Smooth muscle cell (in vitro differentiated cells): ENCODE measurements at regions not wholly inside any gene's neighbourhood (a gene's known extent, or its start where the extent isn't known, plus 50 kb on each side); places are given as distances from the start of the nearest gene placed in this dataset.

Experiments
- DNase-seq: peaks from one replicate; lab custom pipeline; 2025; ENCODE audit not compliant: unreplicated experiment; lab: John Stamatoyannopoulos, UW
- H2AFZ ChIP-seq: fragments of 200-600 bp; sonication (generic); 2 replicates; pipeline ENCODE4 v1.6.0; 2016; ENCODE audit warnings: antibody characterized with exemption, low read depth, mild to moderate bottlenecking
- H3F3A ChIP-seq: fragments of 200-600 bp; sonication (generic); 2 replicates; pipeline ENCODE4 v1.6.0; 2017; ENCODE audit warnings: antibody characterized with exemption, low read depth
- H3K27ac ChIP-seq: fragments of 200-600 bp; sonication (generic); 2 replicates; pipeline ENCODE4 v1.5.1; 2016; ENCODE audit warnings: low read depth, mild to moderate bottlenecking
- H3K27me3 ChIP-seq: fragments of 200-600 bp; sonication (generic); 2 replicates; pipeline ENCODE4 v1.6.1; 2016; ENCODE audit warnings: low read depth, mild to moderate bottlenecking
- H3K36me3 ChIP-seq: fragments of 200-600 bp; sonication (generic); 2 replicates; pipeline ENCODE4 v1.5.1; 2016; ENCODE audit warnings: low read depth
- H3K4me1 ChIP-seq: fragments of 200-600 bp; sonication (generic); 2 replicates; pipeline ENCODE4 v1.5.1; 2016; ENCODE audit warnings: low read depth
- H3K4me2 ChIP-seq: fragments of 200-600 bp; sonication (generic); 2 replicates; pipeline ENCODE4 v1.6.0; 2016; ENCODE audit warnings: mild to moderate bottlenecking
- H3K4me3 ChIP-seq: fragments of 200-600 bp; sonication (generic); 2 replicates; pipeline ENCODE4 v1.5.1; 2016; ENCODE audit warnings: mild to moderate bottlenecking
- H3K79me2 ChIP-seq: fragments of 200-600 bp; sonication (generic); 2 replicates; pipeline ENCODE4 v1.6.0; 2016; ENCODE audit warnings: low read depth, mild to moderate bottlenecking
- H3K9ac ChIP-seq: fragments of 200-600 bp; sonication (generic); 2 replicates; pipeline ENCODE4 v1.6.0; 2016; ENCODE audit warnings: low read depth
- H3K9me3 ChIP-seq: fragments of 200-600 bp; sonication (generic); replicated peaks from 2 replicates; pipeline ENCODE4 v1.5.1; 2016; ENCODE audit warnings: low read depth
- H4K20me1 ChIP-seq: fragments of 200-600 bp; sonication (generic); 2 replicates; pipeline ENCODE4 v1.6.0; 2016; ENCODE audit warnings: low read depth
- CTCF ChIP-seq: fragments of 200-600 bp; sonication (generic); IDR thresholded peaks from 2 replicates; pipeline ENCODE4 v1.5.1; 2017; ENCODE audit warnings: borderline replicate concordance, mild to moderate bottlenecking, antibody characterized with exemption; ENCODE audit not compliant: insufficient read depth, poor library complexity, severe bottlenecking
- WGBS: methylation state at CpG from one replicate; pipeline ENCODE4 v1.1.7; 2016; ENCODE audit warnings: low lambda C conversion rate; 5-methylcytosine and 5-hydroxymethylcytosine counted together

- no peak overlapping the region for H3K27ac ChIP-seq
- H3K4me2 ChIP-seq: no peak overlapping the region
- H2AFZ ChIP-seq: no peak overlapping the region
- H3K9me3 ChIP-seq: no peaks in the 10 kb centered on the region
- H3K27me3 ChIP-seq: no peaks in the 10 kb centered on the region
- WGBS: 23% methylated on average over 6 of the region's 6 CpGs
- no peak for DNase-seq
- no peak overlapping the region for H3K4me3 ChIP-seq
- no peak for TF ChIP-seq CTCF
- no peaks in the 10 kb centered on the region for H4K20me1 ChIP-seq
- H3K4me1 ChIP-seq: peaks cover 8% of the 10 kb centered on the region
- no peaks in the 10 kb centered on the region for H3K79me2 ChIP-seq
- H3K9ac ChIP-seq: no peak overlapping the region
- no peaks in the 10 kb centered on the region for H3F3A ChIP-seq
- H3K36me3 ChIP-seq: no peaks in the 10 kb centered on the region
Measured at GRCh38 chr16:6926341-6926740, 406.3 kb upstream of the RBFOX1 start.

DNA sequence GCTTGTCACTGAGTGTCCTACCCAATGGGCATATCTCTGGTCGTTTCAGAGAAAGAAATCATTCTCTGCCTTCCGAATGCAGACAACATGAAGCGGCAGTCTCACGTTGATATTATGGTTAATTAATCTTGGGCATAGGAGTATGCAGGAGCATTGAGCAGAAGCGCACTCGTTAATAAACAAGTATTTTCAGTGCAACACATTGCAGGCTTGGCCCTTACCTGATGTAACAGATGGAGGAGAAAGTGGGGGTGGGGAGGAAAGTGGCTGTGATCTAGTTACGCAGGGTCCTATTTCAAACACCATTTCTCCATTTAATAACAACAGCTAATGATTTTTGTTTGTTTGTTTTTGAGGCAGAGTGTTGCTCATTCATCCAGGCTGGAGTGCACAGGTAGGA is 414.0 kb upstream of the RBFOX1 start:
- H4K20me1 ChIP-seq: no peaks in the 10 kb centered on the region
- no peak overlapping the region for H2AFZ ChIP-seq
- H3K27ac ChIP-seq: no peak overlapping the region
- no peak overlapping the region for H3K4me2 ChIP-seq
- no peaks in the 10 kb centered on the region for H3K79me2 ChIP-seq
- H3K4me1 ChIP-seq: no peaks in the 10 kb centered on the region
- H3K9ac ChIP-seq: no peak overlapping the region
- H3K36me3 ChIP-seq: no peaks in the 10 kb centered on the region
- H3K27me3 ChIP-seq: no peaks in the 10 kb centered on the region
- TF ChIP-seq CTCF: no peak
- DNase-seq: no peak
- no peak overlapping the region for H3K4me3 ChIP-seq
- no peaks in the 10 kb centered on the region for H3F3A ChIP-seq
- 93% methylated on average over 7 of the region's 7 CpGs for WGBS
- H3K9me3 ChIP-seq: no peaks in the 10 kb centered on the region

DNA sequence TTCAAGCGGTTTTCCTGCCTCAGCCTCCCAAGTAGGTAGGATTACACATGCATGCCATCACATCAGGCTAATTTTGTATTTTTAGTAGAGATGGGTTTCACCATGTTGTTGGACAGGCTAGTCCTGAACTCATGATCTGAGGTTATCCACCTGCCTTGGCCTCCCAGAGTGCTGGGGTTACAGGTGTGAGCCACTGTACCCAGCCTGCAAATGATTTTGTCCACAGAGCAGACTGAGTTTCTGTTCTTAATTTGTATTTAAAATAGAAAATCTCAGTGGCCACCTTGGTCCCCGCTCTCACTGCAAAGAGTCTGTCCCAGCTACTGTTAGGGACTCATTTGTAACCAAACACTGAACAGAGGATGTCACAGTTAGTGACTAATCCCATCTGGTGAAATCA is 415.7 kb upstream of the RBFOX1 start:
- no peak for TF ChIP-seq CTCF
- Histone ChIP-seq H3F3A (no peaks in the 10 kb centered on the region), H3K9me3 (no peaks in the 10 kb centered on the region), H3K36me3 (no peaks in the 10 kb centered on the region), H3K4me2 (no peak overlapping the region), H3K79me2 (no peaks in the 10 kb centered on the region), H4K20me1 (no peaks in the 10 kb centered on the region), H3K4me1 (no peaks in the 10 kb centered on the region), H3K27me3 (no peaks in the 10 kb centered on the region), H3K9ac (no peak overlapping the region), H3K4me3 (no peak overlapping the region), H3K27ac (no peak overlapping the region), H2AFZ (no peak overlapping the region)
- WGBS: 88% methylated on average over 2 of the region's 2 CpGs
- no peak for DNase-seq

GRCh38 chr16:6913566-6913965 is 419.1 kb upstream of the RBFOX1 start:
- no peaks in the 10 kb centered on the region for H3K79me2 ChIP-seq
- no peak overlapping the region for H3K9ac ChIP-seq
- no peak for TF ChIP-seq CTCF
- 90% methylated on average over 5 of the region's 5 CpGs for WGBS
- H3K27me3 ChIP-seq: no peaks in the 10 kb centered on the region
- no peaks in the 10 kb centered on the region for H3K4me1 ChIP-seq
- no peaks in the 10 kb centered on the region for H4K20me1 ChIP-seq
- H3K9me3 ChIP-seq: no peaks in the 10 kb centered on the region
- no peak overlapping the region for H3K4me3 ChIP-seq
- H3F3A ChIP-seq: no peaks in the 10 kb centered on the region
- H2AFZ ChIP-seq: no peak overlapping the region
- no peak overlapping the region for H3K27ac ChIP-seq
- H3K4me2 ChIP-seq: no peak overlapping the region
- no peaks in the 10 kb centered on the region for H3K36me3 ChIP-seq
- no peak for DNase-seq
